GM23338 (cell line): ENCODE measurements at regions not wholly inside any gene's neighbourhood (a gene's known extent, or its start where the extent isn't known, plus 50 kb on each side); places are given as distances from the start of the nearest gene placed in this dataset.

ENCODE experiments used
- ATAC-seq: fragments of 200-7000 bp; cut with Tn5 transposase; 3 replicates; pipeline ENCODE4 v1.9.1; 2020
- DNase-seq: peaks from one replicate; pipeline ENCODE4 v3.0.0-alpha.2; 2015; ENCODE audit warnings: low spot score
- H2AFZ ChIP-seq: fragments of 200-600 bp; sonication (generic); 2 replicates; pipeline ENCODE4 v1.8.0; 2016; ENCODE audit warnings: antibody characterized with exemption, mild to moderate bottlenecking, moderate library complexity
- H3F3A ChIP-seq: fragments of 200-600 bp; sonication (generic); replicated peaks from 2 replicates; pipeline ENCODE4 v1.8.0; 2017; ENCODE audit warnings: antibody characterized with exemption, mixed run types, low read depth
- H3K27ac ChIP-seq: fragments of 200-600 bp; sonication (generic); 2 replicates; pipeline ENCODE4 v1.6.1; 2016; ENCODE audit warnings: low read depth
- H3K27me3 ChIP-seq: fragments of 200-600 bp; sonication (generic); 2 replicates; pipeline ENCODE4 v1.8.0; 2016; ENCODE audit warnings: mild to moderate bottlenecking, mixed run types, moderate library complexity; ENCODE audit not compliant: insufficient read depth
- H3K36me3 ChIP-seq: fragments of 200-600 bp; sonication (generic); 2 replicates; pipeline ENCODE4 v1.8.0; 2016; ENCODE audit warnings: mild to moderate bottlenecking; ENCODE audit not compliant: insufficient read depth
- H3K4me1 ChIP-seq: fragments of 200-600 bp; sonication (generic); 2 replicates; pipeline ENCODE4 v1.8.0; 2016; ENCODE audit warnings: mild to moderate bottlenecking, moderate library complexity; ENCODE audit not compliant: insufficient read depth
- H3K4me2 ChIP-seq: fragments of 200-600 bp; sonication (generic); 2 replicates; pipeline ENCODE4 v1.7.1; 2017; ENCODE audit warnings: mixed run types
- H3K4me3 ChIP-seq: fragments of 200-600 bp; sonication (generic); 2 replicates; pipeline ENCODE4 v1.6.1; 2016; ENCODE audit warnings: mixed run types
- H3K79me2 ChIP-seq: fragments of 200-600 bp; sonication (generic); replicated peaks from 2 replicates; pipeline ENCODE4 v1.8.0; 2017; ENCODE audit warnings: mild to moderate bottlenecking; ENCODE audit not compliant: insufficient read depth
- H3K9me2 ChIP-seq: fragments of 200-600 bp; sonication (generic); 2 replicates; pipeline ENCODE4 v1.8.0; 2017; ENCODE audit not compliant: insufficient read depth
- H4K20me1 ChIP-seq: fragments of 200-600 bp; sonication (generic); replicated peaks from 2 replicates; pipeline ENCODE4 v1.8.0; 2017; ENCODE audit warnings: mild to moderate bottlenecking; ENCODE audit not compliant: insufficient read depth
- H3K27ac Mint-ChIP-seq: 2 replicates; pipeline ENCODE4 v1.8.0; 2020; ENCODE audit warnings: inconsistent platforms, mild to moderate bottlenecking, moderate library complexity, mixed read lengths
- H3K27me3 Mint-ChIP-seq: 3 replicates; pipeline ENCODE4 v1.8.0; 2022; ENCODE audit warnings: low read depth, mild to moderate bottlenecking, moderate library complexity, mixed read lengths, inconsistent platforms; ENCODE audit not compliant: insufficient read depth, poor library complexity
- H3K36me3 Mint-ChIP-seq: 3 replicates; pipeline ENCODE4 v1.8.0; 2021; ENCODE audit warnings: low read depth, mild to moderate bottlenecking, inconsistent platforms, moderate library complexity, mixed read lengths
- H3K4me1 Mint-ChIP-seq: 3 replicates; pipeline ENCODE4 v1.8.0; 2020; ENCODE audit warnings: mild to moderate bottlenecking, inconsistent platforms, mixed read lengths
- H3K4me3 Mint-ChIP-seq: 3 replicates; pipeline ENCODE4 v1.8.0; 2021; ENCODE audit warnings: moderate library complexity, mild to moderate bottlenecking, inconsistent platforms, mixed read lengths
- H3K9me3 Mint-ChIP-seq: 3 replicates; pipeline ENCODE4 v1.8.0; 2020; ENCODE audit warnings: moderate library complexity, mild to moderate bottlenecking, inconsistent platforms, mixed read lengths
- CREB1 ChIP-seq: fragments of 250-450 bp; sonication (Bioruptor Pico); IDR thresholded peaks from 2 replicates; pipeline ENCODE4 v1.5.0; 2020; ENCODE audit warnings: low read depth, mild to moderate bottlenecking, moderate library complexity
- CTCF ChIP-seq, 2 experiments: fragments of 200-600 bp in 1 of 2; sonication (generic) in 1 of 2; conservative IDR thresholded peaks; 2 replicates each; pipeline versions ENCODE4 v1.5.1 to v1.6.1; 2016 to 2017; ENCODE audit warnings: antibody characterized with exemption in 2 of 2, low read depth in 2 of 2, mild to moderate bottlenecking in 2 of 2, moderate library complexity in 1 of 2
- ETS1 ChIP-seq: IDR thresholded peaks from 2 replicates; pipeline ENCODE4 v1.6.1; 2016; ENCODE audit warnings: antibody characterized with exemption
- EZH2 ChIP-seq: fragments of 200-600 bp; sonication (generic); IDR thresholded peaks from one replicate; pipeline ENCODE4 v1.8.0; 2017; ENCODE audit warnings: antibody characterized with exemption, mild to moderate bottlenecking, low read depth; ENCODE audit not compliant: unreplicated experiment
- EZH2phosphoT487 ChIP-seq: fragments of 200-600 bp; sonication (generic); IDR thresholded peaks from one replicate; pipeline ENCODE4 v1.8.1; 2018; ENCODE audit warnings: antibody characterized with exemption; ENCODE audit not compliant: unreplicated experiment
- JUNB ChIP-seq: IDR thresholded peaks from one replicate; pipeline ENCODE4 v1.6.1; 2016; ENCODE audit warnings: antibody characterized with exemption; ENCODE audit not compliant: unreplicated experiment
- POLR2AphosphoS5 ChIP-seq: IDR thresholded peaks from 2 replicates; pipeline ENCODE4 v1.6.1; 2016; ENCODE audit warnings: antibody characterized with exemption, low read depth
- STAT1 ChIP-seq: IDR thresholded peaks from one replicate; pipeline ENCODE4 v1.6.1; 2016; ENCODE audit warnings: antibody characterized with exemption; ENCODE audit not compliant: unreplicated experiment
- ZNF114 ChIP-seq: fragments of 250-450 bp; sonication (Bioruptor Pico); IDR thresholded peaks from 2 replicates; pipeline ENCODE4 v1.5.0; 2020; ENCODE audit warnings: mild to moderate bottlenecking, moderate library complexity
- ZNF331 ChIP-seq: fragments of 250-450 bp; sonication (Bioruptor Pico); IDR thresholded peaks from 2 replicates; pipeline ENCODE4 v1.5.0; 2020; ENCODE audit warnings: low read depth, mild to moderate bottlenecking, moderate library complexity
- ZNF462 ChIP-seq: fragments of 250-450 bp; sonication (Bioruptor Pico); IDR thresholded peaks from 2 replicates; pipeline ENCODE4 v1.5.0; 2020; ENCODE audit warnings: mild to moderate bottlenecking, moderate library complexity

GRCh38 chr1:164475834-164476233 lies 83.2 kb upstream of the PBX1 start:
- H3K27ac ChIP-seq = no peak overlapping the region
- DNase-seq = no peak
- H2AFZ ChIP-seq = no peak overlapping the region
- no peak overlapping the region for H3K4me2 ChIP-seq
- TF ChIP-seq ETS1 (no peak), ZNF331 (CRISPR knock-in tag) (no peak), STAT1 (no peak), JUNB (no peak), CREB1 (no peak), ZNF462 (CRISPR knock-in tag) (no peak), EZH2phosphoT487 (no peak), EZH2 (no peak), POLR2AphosphoS5 (no peak), CTCF (conservative IDR thresholded peaks at IDR 0.05; ENCODE audit: low read depth in 2 of 2) (no peak), ZNF114 (CRISPR knock-in tag) (no peak)
- H4K20me1 ChIP-seq = no peaks in the 10 kb centered on the region
- H3F3A ChIP-seq = no peaks in the 10 kb centered on the region
- Mint-ChIP-seq H3K4me1 (peaks cover 14% of the 10 kb centered on the region), H3K4me3 (no peak overlapping the region), H3K9me3 (peaks cover 7% of the 10 kb centered on the region; the same call in 1 of the 3 replicates), H3K36me3 (no peaks in the 10 kb centered on the region), H3K27ac (no peak overlapping the region), H3K27me3 (peaks cover 1% of the 10 kb centered on the region)
- H3K4me3 ChIP-seq = no peak overlapping the region
- no peaks in the 10 kb centered on the region for H3K79me2 ChIP-seq
- H3K9me2 ChIP-seq = peaks cover 15% of the 10 kb centered on the region
- ATAC-seq = no peak
- no peaks in the 10 kb centered on the region for H3K27me3 ChIP-seq
- H3K4me1 ChIP-seq = peaks cover 12% of the 10 kb centered on the region
- no peaks in the 10 kb centered on the region for H3K36me3 ChIP-seq
